Psoas muscle (tissue), 7 donors: ENCODE measurements at regions not wholly inside any gene's neighbourhood (a gene's known extent, or its start where the extent isn't known, plus 50 kb on each side); places are given as distances from the start of the nearest gene placed in this dataset.

Experiments
- ATAC-seq, 4 donors: fragments of 200-7000 bp; cut with Tn5 transposase; one replicate each; pipeline ENCODE4 v1.9.1; 2020; ENCODE audit warnings: moderate library complexity in 3 of 4, mild to moderate bottlenecking in 2 of 4
- DNase-seq, 2 donors: peaks; one replicate each; pipeline ENCODE4 v3.0.0-alpha.2; 2020
- H3K27ac ChIP-seq: fragments of 200-600 bp; one replicate; pipeline ENCODE4 v1.8.0; 2022
- H3K27me3 ChIP-seq, 3 donors: fragments of 200-600 bp in 1 of 3; one replicate each; pipeline versions ENCODE4 v1.6.1 to v1.8.0; 2013 to 2022; ENCODE audit warnings: low read length in 2 of 3, mild to moderate bottlenecking in 2 of 3, moderate library complexity in 1 of 3; ENCODE audit not compliant: insufficient read depth in 3 of 3
- H3K36me3 ChIP-seq, 2 donors: fragments of 200-600 bp in 1 of 2; one replicate each; pipeline versions ENCODE4 v1.6.1 to v1.8.0; 2013 to 2022; ENCODE audit warnings: low read depth in 1 of 2, mild to moderate bottlenecking in 1 of 2, moderate library complexity in 1 of 2; ENCODE audit not compliant: insufficient read depth in 1 of 2
- H3K4me1 ChIP-seq: fragments of 200-600 bp; one replicate; pipeline ENCODE4 v1.8.0; 2022
- H3K4me3 ChIP-seq: fragments of 200-600 bp; one replicate; pipeline ENCODE4 v1.8.0; 2022; ENCODE audit warnings: mild to moderate bottlenecking
- H3K9me3 ChIP-seq: fragments of 200-600 bp; one replicate; pipeline ENCODE4 v1.8.0; 2022
- WGBS, 3 donors: extraction: QIAGEN DNeasy Blood & Tissue Kit; methylation state at CpG; one replicate each; pipeline versions ENCODE4 v1.1.6 to v1.1.7; 2013; 5-methylcytosine and 5-hydroxymethylcytosine counted together
- intact Hi-C, 2 donors: fragments of 100-400 bp; cut with DNase I; formaldehyde crosslinking; loops; one replicate each; pipeline versions ENCODE4 v1.11.0 to v1.14.2; 2022
- TF ChIP-seq, protein P1 (sequence below): fragments of 200-600 bp; IDR thresholded peaks from one replicate; pipeline ENCODE4 v1.8.0; 2022; ENCODE audit warnings: antibody characterized with exemption
- donor health status: healthy with polysubstance abuse.
- donor health status: DM: no; HTN: no; CAD: no; lungs with moderate emphysema.
- donor health status: Bipolar disorder and iron deficiency.
- donor health status: healthy.
- donor health status: DM: yes; HTN: yes; CAD: no.
- donor health status: DM: no; HTN: no; CAD: no.
- donor health status: DM: yes; HTN: yes; CAD: no.

DNA sequence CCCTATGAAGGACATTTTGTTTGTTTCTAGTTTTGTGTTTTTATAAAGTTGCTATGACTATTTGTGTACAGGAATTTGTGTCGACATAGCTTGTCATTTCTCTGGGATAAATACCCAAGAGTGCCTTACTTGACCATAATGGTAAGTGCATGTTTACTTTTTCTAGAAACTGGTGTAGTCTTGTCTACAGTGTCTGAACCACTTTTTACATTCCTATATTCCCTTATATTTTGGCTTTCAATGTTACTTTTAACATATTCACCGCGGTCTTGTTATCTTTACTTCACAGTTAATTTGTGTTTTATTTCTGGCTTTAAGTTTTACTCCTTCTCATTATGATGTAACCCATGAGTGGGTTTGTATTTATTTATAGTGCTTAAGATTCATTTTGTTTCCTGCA is 444.4 kb upstream of the RGS17 start:
- DNase-seq (no peak), ATAC-seq (no peak)
- H3K4me1 ChIP-seq, result no peaks in the 10 kb centered on the region
- H3K27ac ChIP-seq, result no peak overlapping the region
- no peaks in the 10 kb centered on the region for H3K36me3 ChIP-seq
- intact Hi-C loops, result no loop called here
- TF ChIP-seq, protein P1, sequence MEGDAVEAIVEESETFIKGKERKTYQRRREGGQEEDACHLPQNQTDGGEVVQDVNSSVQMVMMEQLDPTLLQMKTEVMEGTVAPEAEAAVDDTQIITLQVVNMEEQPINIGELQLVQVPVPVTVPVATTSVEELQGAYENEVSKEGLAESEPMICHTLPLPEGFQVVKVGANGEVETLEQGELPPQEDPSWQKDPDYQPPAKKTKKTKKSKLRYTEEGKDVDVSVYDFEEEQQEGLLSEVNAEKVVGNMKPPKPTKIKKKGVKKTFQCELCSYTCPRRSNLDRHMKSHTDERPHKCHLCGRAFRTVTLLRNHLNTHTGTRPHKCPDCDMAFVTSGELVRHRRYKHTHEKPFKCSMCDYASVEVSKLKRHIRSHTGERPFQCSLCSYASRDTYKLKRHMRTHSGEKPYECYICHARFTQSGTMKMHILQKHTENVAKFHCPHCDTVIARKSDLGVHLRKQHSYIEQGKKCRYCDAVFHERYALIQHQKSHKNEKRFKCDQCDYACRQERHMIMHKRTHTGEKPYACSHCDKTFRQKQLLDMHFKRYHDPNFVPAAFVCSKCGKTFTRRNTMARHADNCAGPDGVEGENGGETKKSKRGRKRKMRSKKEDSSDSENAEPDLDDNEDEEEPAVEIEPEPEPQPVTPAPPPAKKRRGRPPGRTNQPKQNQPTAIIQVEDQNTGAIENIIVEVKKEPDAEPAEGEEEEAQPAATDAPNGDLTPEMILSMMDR, result no peak
- no peak overlapping the region for H3K4me3 ChIP-seq
- no peaks in the 10 kb centered on the region for H3K27me3 ChIP-seq
- WGBS, 3 donors, result 93 to 95% (median 94%) methylated on average over 3 of the region's 3 CpGs
- no peaks in the 10 kb centered on the region for H3K9me3 ChIP-seq

DNA sequence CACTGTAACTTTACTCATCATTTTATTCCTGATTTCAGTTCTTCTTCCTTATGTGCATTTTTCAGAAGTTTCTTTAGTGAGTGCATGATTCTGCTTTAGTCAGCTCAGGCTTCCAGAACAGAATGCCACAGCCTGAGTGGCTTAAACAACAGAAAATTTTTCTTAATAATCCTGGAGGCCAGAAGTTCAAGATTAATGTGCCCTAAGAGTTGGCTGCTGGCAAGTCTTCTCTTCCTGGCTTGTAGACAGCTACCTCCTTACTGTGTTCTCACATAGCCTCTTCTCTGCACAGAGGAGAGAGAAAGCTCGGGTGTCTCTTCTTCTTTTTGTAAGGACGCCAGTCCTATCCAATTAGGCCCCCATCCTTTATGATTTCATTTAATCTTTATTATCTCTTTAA is 443.1 kb upstream of the RGS17 start:
- Histone ChIP-seq H3K27ac (no peak overlapping the region), H3K36me3 (no peaks in the 10 kb centered on the region), H3K27me3 (no peaks in the 10 kb centered on the region), H3K9me3 (no peaks in the 10 kb centered on the region), H3K4me1 (no peaks in the 10 kb centered on the region), H3K4me3 (no peak overlapping the region)
- DNase-seq (no peak), ATAC-seq (no peak)
- TF ChIP-seq, protein P1, result no peak
- 63 to 78% (median 69%) methylated on average over 2 of the region's 2 CpGs for WGBS, 3 donors
- intact Hi-C loops, result no loop called here

DNA sequence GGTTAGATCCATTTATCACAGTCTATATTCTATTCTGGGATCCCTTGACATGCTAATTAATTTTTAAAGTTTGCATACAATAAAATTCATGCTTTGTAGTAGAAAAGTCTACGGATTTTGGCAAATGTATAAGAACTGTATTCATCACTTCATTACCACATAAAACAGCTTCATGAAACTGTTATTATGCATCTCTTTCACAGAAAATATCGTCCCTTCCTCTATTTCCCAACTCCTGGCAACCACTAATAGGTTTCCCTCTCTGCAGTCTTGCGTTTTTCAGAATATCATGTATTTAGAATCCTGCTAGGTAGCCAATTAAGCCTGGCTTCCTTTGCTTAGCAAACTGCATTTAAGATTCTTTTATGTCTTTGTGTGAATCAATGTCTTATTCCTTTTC is 441.3 kb upstream of the RGS17 start:
- TF ChIP-seq, protein P1, result no peak
- WGBS, 3 donors, result 76 to 82% (median 79%) methylated on average over 3 of the region's 3 CpGs

DNA sequence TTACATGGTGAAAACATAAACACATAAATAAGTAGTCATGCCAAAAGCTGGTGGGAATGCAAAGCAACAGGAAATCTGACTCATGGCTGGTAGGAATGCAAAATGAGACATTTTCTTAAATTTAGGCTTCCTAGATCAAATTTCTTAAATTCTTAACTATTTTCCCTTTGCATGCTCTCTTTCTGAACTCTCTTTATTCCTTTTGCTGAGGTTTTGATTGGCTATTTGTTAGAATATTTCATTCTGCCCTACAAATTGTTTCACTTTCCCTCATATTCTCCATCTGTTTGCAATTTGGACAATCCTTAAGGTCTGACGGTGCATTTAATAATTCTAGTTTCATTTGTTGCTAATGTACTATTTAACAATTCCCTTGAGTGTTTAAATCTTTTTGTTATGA is 437.5 kb upstream of the RGS17 start:
- intact Hi-C loops, result no loop called here
- no peak for DNase-seq

More for the DNA sequence above, 441.3 kb upstream of the RGS17 start:
- H3K9me3 ChIP-seq, result no peaks in the 10 kb centered on the region
- ATAC-seq, result no peak
- no peaks in the 10 kb centered on the region for H3K4me1 ChIP-seq
- no peak overlapping the region for H3K27ac ChIP-seq
- DNase-seq, result no peak
- no peaks in the 10 kb centered on the region for H3K36me3 ChIP-seq
- H3K4me3 ChIP-seq, result no peak overlapping the region
- no peaks in the 10 kb centered on the region for H3K27me3 ChIP-seq
- intact Hi-C loops, result no loop called here

GRCh38 chr6:153564803-153565202 is 433.7 kb upstream of the RGS17 start:
- TF ChIP-seq, protein P1, result no peak
- H3K4me1 ChIP-seq, result no peaks in the 10 kb centered on the region
- H3K9me3 ChIP-seq, result no peaks in the 10 kb centered on the region
- no peak overlapping the region for H3K4me3 ChIP-seq
- H3K27ac ChIP-seq, result no peak overlapping the region
- WGBS, 3 donors, result 44 to 72% (median 50%) methylated on average over 2 of the region's 2 CpGs
- DNase-seq, result no peak
- no peak for ATAC-seq
- H3K36me3 ChIP-seq, result no peaks in the 10 kb centered on the region
- H3K27me3 ChIP-seq, result no peaks in the 10 kb centered on the region
- intact Hi-C loops, result no loop called here

More for the DNA sequence above, 437.5 kb upstream of the RGS17 start:
- no peak for ATAC-seq
- Histone ChIP-seq H3K36me3 (no peaks in the 10 kb centered on the region), H3K4me3 (no peak overlapping the region), H3K9me3 (no peaks in the 10 kb centered on the region), H3K27me3 (no peaks in the 10 kb centered on the region), H3K27ac (no peak overlapping the region), H3K4me1 (no peaks in the 10 kb centered on the region)
- 35 to 49% (median 35%) methylated on average over 1 of the region's 1 CpG for WGBS, 3 donors
- TF ChIP-seq, protein P1, result no peak
